Stimulated activated CD4-positive, alpha-beta T cell treated with anti-CD3 and anti-CD28 coated beads, Interleukin-4, amount 100 ng/mL, for 1 hour (primary cell): ENCODE measurements at regions not wholly inside any gene's neighbourhood (a gene's known extent, or its start where the extent isn't known, plus 50 kb on each side); places are given as distances from the start of the nearest gene placed in this dataset.
"Not testable (repeated sequence)": the region's sequence is repeated elsewhere in the genome, so short reads cannot be mapped to it uniquely, and the experiment has no call there.

Source experiments
- DNase-seq: peaks from one replicate; pipeline ENCODE4 v3.0.0-alpha.2; 2020

DNA sequence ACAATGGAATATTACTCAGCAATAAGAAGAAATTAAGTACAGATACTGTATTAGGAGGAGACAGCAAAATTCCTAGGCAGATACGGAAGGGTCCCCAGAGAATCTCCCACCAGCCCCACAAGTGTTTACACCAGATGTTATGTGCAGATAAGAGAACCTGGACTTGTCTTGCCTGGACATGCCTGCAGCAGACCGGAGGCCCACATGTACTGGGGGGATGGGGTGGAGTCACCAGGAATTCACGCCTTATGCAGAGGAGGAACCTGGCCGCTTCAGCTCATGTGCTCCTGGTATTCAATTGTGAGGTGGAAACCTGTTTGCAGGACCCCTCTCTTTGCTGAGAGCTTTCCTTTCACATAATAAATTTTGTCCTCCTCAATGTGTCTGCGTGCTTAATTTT, 586.3 kb upstream of the DEFB115 start:
- not testable (repeated sequence) for DNase-seq

DNA sequence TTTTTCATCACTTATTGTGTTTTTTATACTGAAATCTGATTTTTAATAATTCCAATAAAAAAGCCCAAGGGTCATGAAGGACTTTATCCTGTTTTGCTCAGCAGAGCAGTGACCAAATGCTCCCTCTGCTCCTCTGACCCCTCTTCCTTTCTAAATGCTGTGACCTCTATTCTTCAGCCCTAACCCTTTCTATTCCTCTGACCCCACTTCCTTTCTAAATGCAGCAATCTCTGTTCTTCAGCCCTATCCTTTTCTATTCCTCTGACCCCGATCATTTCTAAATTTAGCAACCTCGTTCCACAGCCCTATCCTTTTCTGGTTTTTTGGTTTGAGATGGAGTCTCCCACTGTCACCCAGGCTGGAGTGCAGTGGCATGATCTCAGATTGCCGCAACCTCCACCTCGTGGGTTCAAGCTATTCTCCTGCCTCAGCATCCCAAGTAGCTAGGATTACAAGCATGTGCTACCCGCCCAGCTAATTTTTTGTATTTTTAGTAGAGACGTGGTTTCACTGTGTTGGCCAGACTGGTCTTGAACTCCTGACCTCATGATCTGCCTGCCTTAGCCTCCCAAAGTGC, 581.4 kb upstream of the DEFB115 start:
- not testable (repeated sequence) for DNase-seq

- not testable (repeated sequence) for DNase-seq
Observed at GRCh38 chr20:30682236-30682635, 575.2 kb upstream of the DEFB115 start.

DNA sequence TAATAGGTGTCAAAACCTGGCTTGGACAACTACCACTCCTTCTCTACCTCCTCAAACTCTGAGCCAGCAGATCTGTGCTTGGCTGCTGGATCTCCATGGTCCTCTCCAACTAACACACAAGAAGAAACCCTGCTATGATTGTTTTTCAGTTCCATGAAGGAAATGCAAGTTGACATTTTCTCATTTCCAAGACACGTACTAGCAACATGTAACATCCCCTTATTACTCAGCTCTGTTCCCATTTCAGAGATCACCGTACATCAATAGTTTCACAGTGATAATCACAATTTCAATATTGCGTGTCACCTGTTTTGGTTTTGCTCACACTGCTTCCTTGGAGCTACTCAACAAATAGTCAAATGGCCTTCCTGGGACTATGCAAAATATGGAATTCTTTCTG, 544.6 kb upstream of the DEFB115 start:
- not testable (repeated sequence) for DNase-seq

DNA sequence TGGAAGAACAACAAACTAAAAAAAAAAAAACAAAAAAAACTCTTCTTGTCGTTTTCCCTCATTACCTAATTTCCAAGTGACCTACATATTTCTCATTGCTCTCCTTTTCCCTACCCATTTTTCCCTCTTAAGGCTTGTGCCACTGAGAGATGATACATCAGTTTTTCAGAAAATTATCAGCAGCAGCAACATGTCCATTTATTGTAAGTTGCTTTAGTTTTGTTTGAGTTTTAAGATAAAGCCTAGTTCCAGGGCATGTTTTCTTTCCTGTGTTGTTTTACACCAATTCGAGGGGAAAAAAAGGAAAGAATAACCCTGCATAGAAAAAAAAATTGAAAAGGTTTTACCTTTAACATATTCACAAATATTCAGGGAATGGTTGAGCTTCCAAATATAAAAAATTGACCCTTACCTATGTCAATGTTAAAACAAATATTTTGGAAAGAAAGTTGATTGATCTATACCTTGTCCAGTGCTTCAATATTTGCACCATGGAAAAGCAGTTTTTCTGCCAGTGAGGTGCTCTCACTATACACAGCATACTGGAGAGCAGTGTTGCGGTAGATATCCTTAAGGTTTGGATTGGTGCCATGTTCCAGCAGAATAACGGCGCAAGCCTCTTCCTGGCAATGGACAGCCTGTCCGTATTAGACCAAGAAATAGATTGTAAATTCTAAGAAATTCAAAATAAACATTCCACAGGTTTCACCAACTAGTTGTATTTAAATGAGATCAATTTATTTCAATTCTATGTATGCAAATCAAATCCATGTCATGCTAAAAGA, 537.9 kb upstream of the DEFB115 start:
- not testable (repeated sequence) for DNase-seq

GRCh38 chr20:30723511-30723910, 534.0 kb upstream of the DEFB115 start:
- DNase-seq = not testable (repeated sequence)

DNA sequence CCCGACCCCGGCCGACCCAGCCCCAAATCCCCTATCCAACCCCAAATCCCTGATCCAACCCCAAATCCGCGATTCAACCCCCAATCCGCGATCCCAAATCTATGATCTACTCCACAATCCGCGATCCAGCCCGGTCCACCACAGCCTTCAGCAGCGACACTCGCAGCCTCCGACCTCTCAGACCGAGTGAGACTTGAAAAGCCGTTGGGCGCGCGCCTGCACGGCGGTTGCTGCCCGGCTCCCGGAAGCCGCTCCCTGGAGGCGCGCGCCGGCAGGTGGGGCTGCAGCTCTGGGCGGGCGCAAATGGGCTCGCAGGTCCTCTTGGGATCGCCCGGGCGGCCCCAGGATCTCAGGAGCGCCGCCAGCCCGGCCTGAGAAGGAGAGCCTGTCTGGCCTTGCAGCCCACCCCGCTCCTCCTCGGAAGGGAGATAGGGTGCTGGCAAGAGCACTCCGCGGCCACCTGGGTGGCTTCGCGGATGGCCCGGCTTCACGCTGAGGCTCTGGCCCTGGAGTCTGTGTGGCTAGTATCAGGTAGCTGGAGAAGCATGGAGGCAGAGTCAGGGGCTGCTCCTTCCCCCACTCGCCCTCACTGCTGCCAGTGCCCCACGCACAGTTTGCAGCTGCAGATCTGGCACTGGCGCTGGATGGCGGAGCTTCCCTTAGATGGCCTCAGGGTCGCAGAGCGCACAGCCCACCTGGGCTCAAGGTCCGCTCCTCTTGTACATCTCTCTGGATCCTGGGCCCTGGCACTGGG, 533.4 kb upstream of the DEFB115 start:
- not testable (repeated sequence) for DNase-seq

DNA sequence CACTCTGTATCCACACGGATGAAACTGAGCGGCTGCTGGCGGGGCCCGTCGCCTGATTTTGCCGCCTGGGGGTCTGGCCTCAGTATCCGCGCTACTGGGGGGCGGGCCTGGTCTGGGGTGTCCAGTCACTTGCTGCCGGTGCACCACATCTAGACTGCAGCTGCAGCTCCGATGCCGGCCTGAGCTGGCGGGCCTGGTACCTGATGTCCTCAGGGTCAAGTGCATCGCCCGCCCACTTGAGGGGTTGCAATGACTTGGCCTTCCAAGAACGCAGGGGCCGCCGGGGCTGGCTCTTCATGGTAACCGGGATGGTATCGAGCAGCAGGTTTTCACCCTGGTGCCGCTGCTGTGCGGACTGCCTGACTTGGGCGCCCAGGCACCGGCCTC, 532.8 kb upstream of the DEFB115 start:
- not testable (repeated sequence) for DNase-seq

- DNase-seq = not testable (repeated sequence)
Observed at GRCh38 chr20:30725188-30725587, 532.3 kb upstream of the DEFB115 start.

DNA sequence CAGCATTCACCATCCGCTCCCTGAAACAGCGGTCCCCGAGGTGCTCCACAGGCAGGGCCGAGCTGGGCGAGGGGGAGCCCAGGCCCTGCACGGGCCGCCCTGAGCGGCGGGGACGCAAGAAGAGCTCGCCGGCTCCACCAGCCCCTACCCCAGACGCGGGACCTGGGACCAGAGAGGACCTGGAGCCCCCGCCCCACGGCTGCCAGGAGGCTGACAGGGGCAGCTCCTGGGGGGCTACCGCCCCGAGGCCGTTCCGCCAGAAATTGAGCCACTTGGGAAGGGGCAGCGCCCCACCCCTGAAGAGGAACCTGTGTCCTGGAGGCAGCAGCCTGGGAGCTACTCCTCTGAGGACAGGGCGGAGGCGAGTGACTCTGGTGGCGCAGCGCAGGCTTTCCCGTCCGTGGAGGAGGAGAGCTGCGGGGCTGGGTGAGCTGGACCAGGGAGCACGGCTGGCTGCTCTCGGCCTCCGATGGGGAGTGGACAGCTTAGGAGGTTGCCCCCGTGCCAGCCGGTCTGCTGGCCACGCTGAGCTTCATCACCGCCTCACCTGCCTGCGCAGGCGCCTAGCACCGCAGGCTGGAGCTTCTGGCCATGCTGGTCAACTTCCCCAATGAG, 529.1 kb upstream of the DEFB115 start:
- DNase-seq = not testable (repeated sequence)
